ENCODE measurements at regions not wholly inside any gene's neighbourhood (a gene's known extent, or its start where the extent isn't known, plus 50 kb on each side); places are given as distances from the start of the nearest gene placed in this dataset.

DNA sequence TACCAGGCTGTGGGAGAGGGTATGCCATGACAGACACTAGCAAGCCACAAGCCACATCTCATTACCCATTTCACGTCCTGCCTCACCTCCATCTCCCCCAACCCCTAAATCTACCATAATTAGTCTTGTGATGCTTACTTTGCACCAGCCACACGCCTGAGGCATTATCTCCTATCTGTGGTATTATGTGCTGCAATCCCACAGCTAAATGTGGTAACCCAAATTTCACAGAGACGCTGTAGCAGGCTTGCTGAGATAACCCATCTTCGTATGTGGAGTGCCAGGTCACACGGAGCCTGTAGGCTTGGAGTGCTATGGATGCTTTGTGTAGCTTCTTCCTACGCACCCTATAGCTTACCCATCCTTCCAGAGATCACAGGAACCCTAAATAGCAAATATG, 256.7 kb upstream of the KCNH8 start:
- no peak for DNase-seq
- no peaks in the 10 kb centered on the region for H3K9me3 ChIP-seq

DNA sequence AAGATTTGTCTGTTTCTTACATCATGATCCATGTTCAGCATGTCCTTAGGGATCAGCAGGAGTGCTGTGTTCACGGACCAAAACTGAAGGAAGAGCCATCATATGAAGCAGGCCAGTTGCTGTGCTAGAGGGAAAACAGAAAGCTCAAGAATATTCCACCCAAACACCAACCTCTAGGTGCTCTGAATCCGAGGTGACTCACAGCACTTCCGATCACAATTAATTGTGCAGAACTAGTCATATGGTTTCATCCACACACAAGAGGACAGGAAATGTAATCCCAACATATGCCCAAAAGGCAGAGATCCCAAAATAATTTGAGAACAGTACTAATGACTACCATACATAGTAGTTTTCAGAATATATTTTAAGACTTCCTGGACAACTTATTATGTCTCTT, 257.9 kb upstream of the KCNH8 start:
- TF ChIP-seq, protein P1, sequence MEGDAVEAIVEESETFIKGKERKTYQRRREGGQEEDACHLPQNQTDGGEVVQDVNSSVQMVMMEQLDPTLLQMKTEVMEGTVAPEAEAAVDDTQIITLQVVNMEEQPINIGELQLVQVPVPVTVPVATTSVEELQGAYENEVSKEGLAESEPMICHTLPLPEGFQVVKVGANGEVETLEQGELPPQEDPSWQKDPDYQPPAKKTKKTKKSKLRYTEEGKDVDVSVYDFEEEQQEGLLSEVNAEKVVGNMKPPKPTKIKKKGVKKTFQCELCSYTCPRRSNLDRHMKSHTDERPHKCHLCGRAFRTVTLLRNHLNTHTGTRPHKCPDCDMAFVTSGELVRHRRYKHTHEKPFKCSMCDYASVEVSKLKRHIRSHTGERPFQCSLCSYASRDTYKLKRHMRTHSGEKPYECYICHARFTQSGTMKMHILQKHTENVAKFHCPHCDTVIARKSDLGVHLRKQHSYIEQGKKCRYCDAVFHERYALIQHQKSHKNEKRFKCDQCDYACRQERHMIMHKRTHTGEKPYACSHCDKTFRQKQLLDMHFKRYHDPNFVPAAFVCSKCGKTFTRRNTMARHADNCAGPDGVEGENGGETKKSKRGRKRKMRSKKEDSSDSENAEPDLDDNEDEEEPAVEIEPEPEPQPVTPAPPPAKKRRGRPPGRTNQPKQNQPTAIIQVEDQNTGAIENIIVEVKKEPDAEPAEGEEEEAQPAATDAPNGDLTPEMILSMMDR (IDR thresholded peaks at IDR 0.05), result no peak
- TF ChIP-seq POLR2A (IDR thresholded peaks at IDR 0.05), result no peak
- Histone ChIP-seq H3K4me3 (no peak overlapping the region), H3K36me3 (no peaks in the 10 kb centered on the region), H3K4me1 (no peaks in the 10 kb centered on the region), H3K27ac (no peak overlapping the region), H3K9me3 (no peaks in the 10 kb centered on the region), H3K27me3 (no peaks in the 10 kb centered on the region)
- DNase-seq (no peak), ATAC-seq (no peak)
- intact Hi-C loops (cut with DNase I), result no loop called here
- 31% methylated on average over 3 of the region's 3 CpGs for WGBS (ENCODE audit: insufficient coverage, low coverage, low lambda C conversion rate, missing lambda C conversion rate)

More for the DNA sequence above, 256.7 kb upstream of the KCNH8 start:
- no peaks in the 10 kb centered on the region for H3K4me1 ChIP-seq
- 43% methylated on average over 6 of the region's 6 CpGs for WGBS (ENCODE audit: insufficient coverage, low coverage, low lambda C conversion rate, missing lambda C conversion rate)
- peak in 1 of 4 donors; percentile 17 for ATAC-seq
- H3K27ac ChIP-seq, result no peak overlapping the region
- no peaks in the 10 kb centered on the region for H3K27me3 ChIP-seq
- intact Hi-C loops (cut with DNase I), result no loop called here
- no peak overlapping the region for H3K4me3 ChIP-seq
- no peaks in the 10 kb centered on the region for H3K36me3 ChIP-seq
- no peak for TF ChIP-seq POLR2A (IDR thresholded peaks at IDR 0.05)
- TF ChIP-seq, protein P1 (IDR thresholded peaks at IDR 0.05), result no peak

- no peak for TF ChIP-seq POLR2A (IDR thresholded peaks at IDR 0.05)
- TF ChIP-seq, protein P1 (IDR thresholded peaks at IDR 0.05), result no peak
- DNase-seq, result no peak
- Histone ChIP-seq H3K27ac (no peak overlapping the region), H3K27me3 (no peaks in the 10 kb centered on the region), H3K4me3 (no peak overlapping the region), H3K36me3 (no peaks in the 10 kb centered on the region), H3K4me1 (no peaks in the 10 kb centered on the region), H3K9me3 (no peaks in the 10 kb centered on the region)
- WGBS (ENCODE audit: insufficient coverage, low coverage, low lambda C conversion rate, missing lambda C conversion rate), result 27% methylated on average over 3 of the region's 3 CpGs
- intact Hi-C loops (cut with DNase I), result no loop called here
- no peak for ATAC-seq
These were observed 259.5 kb upstream of the KCNH8 start for GRCh38 chr3:18888819-18889218.

DNA sequence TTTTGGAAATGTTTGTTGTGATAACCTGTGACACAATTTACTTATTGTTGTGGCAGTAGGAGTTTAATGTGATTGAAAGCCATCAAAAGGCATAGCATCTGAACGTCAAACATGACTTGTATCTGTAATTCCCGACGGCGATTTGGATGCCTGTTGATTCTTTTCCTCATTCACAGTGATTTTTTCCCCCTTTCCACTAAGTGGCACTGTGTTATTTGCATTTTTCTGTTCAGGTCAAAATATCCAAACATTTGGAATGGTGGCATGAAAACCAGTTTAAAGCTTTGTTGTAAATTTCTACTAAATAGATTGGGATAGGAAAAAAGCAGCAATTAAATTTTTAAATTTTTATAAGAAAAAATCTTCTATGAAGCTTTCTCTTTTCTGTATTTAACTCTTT, 259.9 kb upstream of the KCNH8 start:
- ATAC-seq (no peak), DNase-seq (no peak)
- intact Hi-C loops (cut with DNase I), result no loop called here
- TF ChIP-seq, protein P1 (IDR thresholded peaks at IDR 0.05), result no peak
- TF ChIP-seq POLR2A (IDR thresholded peaks at IDR 0.05), result no peak
- Histone ChIP-seq H3K4me1 (no peaks in the 10 kb centered on the region), H3K36me3 (no peaks in the 10 kb centered on the region), H3K4me3 (no peak overlapping the region), H3K27ac (no peak overlapping the region), H3K27me3 (no peaks in the 10 kb centered on the region), H3K9me3 (no peaks in the 10 kb centered on the region)
- WGBS (ENCODE audit: insufficient coverage, low coverage, low lambda C conversion rate, missing lambda C conversion rate), result 30% methylated on average over 4 of the region's 4 CpGs

DNA sequence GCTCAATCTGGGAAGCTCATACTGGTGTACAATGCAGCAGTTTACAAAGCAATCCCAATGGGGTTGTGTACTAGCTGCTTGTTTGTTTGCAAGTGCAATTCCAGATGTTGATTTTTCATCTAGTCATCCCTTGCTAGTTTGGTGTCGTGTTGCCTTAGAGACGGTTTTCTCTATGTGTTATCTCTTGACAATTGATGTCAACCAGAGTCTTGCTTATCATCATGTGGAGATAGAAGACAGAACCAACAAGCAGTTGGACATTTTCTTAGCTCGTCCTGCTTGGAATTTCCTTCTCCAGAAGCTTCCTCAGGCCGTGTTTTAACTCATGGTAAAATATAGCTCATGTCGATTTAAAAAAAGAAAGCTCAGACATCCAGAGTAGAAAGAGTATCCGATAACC, 262.0 kb upstream of the KCNH8 start:
- Histone ChIP-seq H3K27me3 (no peaks in the 10 kb centered on the region), H3K4me3 (no peak overlapping the region), H3K27ac (no peak overlapping the region), H3K9me3 (no peaks in the 10 kb centered on the region), H3K36me3 (no peaks in the 10 kb centered on the region), H3K4me1 (no peaks in the 10 kb centered on the region)
- WGBS (ENCODE audit: insufficient coverage, low coverage, low lambda C conversion rate, missing lambda C conversion rate), result 31% methylated on average over 6 of the region's 6 CpGs
- TF ChIP-seq POLR2A (IDR thresholded peaks at IDR 0.05), result no peak
- TF ChIP-seq, protein P1 (IDR thresholded peaks at IDR 0.05), result no peak
- no peak for ATAC-seq
- no peak for DNase-seq
- intact Hi-C loops (cut with DNase I), result no loop called here

Measured in right lobe of liver (tissue), 6 donors.